OCI-LY1 (cell line): ENCODE measurements at regions not wholly inside any gene's neighbourhood (a gene's known extent, or its start where the extent isn't known, plus 50 kb on each side); places are given as distances from the start of the nearest gene placed in this dataset.
"Not testable (repeated sequence)": the region's sequence is repeated elsewhere in the genome, so short reads cannot be mapped to it uniquely, and the experiment has no call there.

Source experiments
- H2AFZ ChIP-seq: fragments of 200-600 bp; sonication (generic), shearing (Covaris generic); 2 replicates; pipeline ENCODE4 v1.6.0; 2014; ENCODE audit warnings: antibody characterized with exemption, mild to moderate bottlenecking, low read length
- H3F3A ChIP-seq: fragments of 200-600 bp; sonication (generic), shearing (Covaris generic); 2 replicates; pipeline ENCODE4 v1.6.0; 2014; ENCODE audit warnings: mild to moderate bottlenecking, antibody characterized with exemption, low read length, moderate library complexity; ENCODE audit not compliant: insufficient read depth
- H3K27ac ChIP-seq: fragments of 200-600 bp; sonication (generic); 2 replicates; pipeline ENCODE4 v1.5.1; 2014; ENCODE audit warnings: low read length, mixed run types, mild to moderate bottlenecking, low read depth; ENCODE audit not compliant: poor library complexity, severe bottlenecking
- H3K27me3 ChIP-seq: fragments of 200-600 bp; sonication (generic); 2 replicates; pipeline ENCODE4 v1.6.0; 2014; ENCODE audit warnings: antibody characterized with exemption, mild to moderate bottlenecking, low read length, moderate library complexity; ENCODE audit not compliant: insufficient read depth
- H3K36me3 ChIP-seq: fragments of 200-600 bp; sonication (generic); 2 replicates; pipeline ENCODE4 v1.6.1; 2014; ENCODE audit warnings: mild to moderate bottlenecking, antibody characterized with exemption, low read length, moderate library complexity, mixed read lengths; ENCODE audit not compliant: insufficient read depth
- H3K4me1 ChIP-seq: fragments of 200-600 bp; sonication (generic); 2 replicates; pipeline ENCODE4 v1.5.1; 2014; ENCODE audit warnings: mild to moderate bottlenecking, low read length, moderate library complexity; ENCODE audit not compliant: insufficient read depth, severe bottlenecking
- H3K4me2 ChIP-seq: fragments of 200-600 bp; sonication (generic), shearing (Covaris generic); 2 replicates; pipeline ENCODE4 v1.6.1; 2014; ENCODE audit warnings: low read length
- H3K4me3 ChIP-seq: fragments of 200-600 bp; sonication (generic); 2 replicates; pipeline ENCODE4 v1.5.1; 2014; ENCODE audit warnings: low read length, low read depth, mild to moderate bottlenecking, mixed read lengths; ENCODE audit not compliant: poor library complexity, severe bottlenecking
- H3K79me2 ChIP-seq: fragments of 200-600 bp; shearing (Covaris generic); 2 replicates; pipeline ENCODE4 v1.6.1; 2016; ENCODE audit warnings: mixed run types, low read length, mixed read lengths; ENCODE audit not compliant: insufficient read depth
- H3K9ac ChIP-seq: fragments of 200-600 bp; sonication (generic), shearing (Covaris generic); 2 replicates; pipeline ENCODE4 v1.6.1; 2014; ENCODE audit warnings: mild to moderate bottlenecking, low read length, mixed read lengths
- H3K9me2 ChIP-seq: fragments of 200-600 bp; sonication (generic), shearing (Covaris generic); 2 replicates; pipeline ENCODE4 v1.6.1; 2014; ENCODE audit warnings: low read depth, mild to moderate bottlenecking, low read length, mixed read lengths
- H3K9me3 ChIP-seq: fragments of 200-600 bp; shearing (Covaris generic); 2 replicates; pipeline ENCODE4 v1.6.1; 2014; ENCODE audit warnings: low read length, mixed read lengths
- H4K20me1 ChIP-seq: fragments of 200-600 bp; sonication (generic), shearing (Covaris generic); 2 replicates; pipeline ENCODE4 v1.6.0; 2016; ENCODE audit warnings: mild to moderate bottlenecking, low read length; ENCODE audit not compliant: insufficient read depth
- TF ChIP-seq, protein P1 (sequence below): fragments of 200-600 bp; sonication (generic), shearing (Covaris generic); IDR thresholded peaks from 2 replicates; pipeline ENCODE4 v1.5.1; 2017; ENCODE audit warnings: mild to moderate bottlenecking, antibody characterized with exemption, low read length, moderate library complexity, mixed read lengths

DNA sequence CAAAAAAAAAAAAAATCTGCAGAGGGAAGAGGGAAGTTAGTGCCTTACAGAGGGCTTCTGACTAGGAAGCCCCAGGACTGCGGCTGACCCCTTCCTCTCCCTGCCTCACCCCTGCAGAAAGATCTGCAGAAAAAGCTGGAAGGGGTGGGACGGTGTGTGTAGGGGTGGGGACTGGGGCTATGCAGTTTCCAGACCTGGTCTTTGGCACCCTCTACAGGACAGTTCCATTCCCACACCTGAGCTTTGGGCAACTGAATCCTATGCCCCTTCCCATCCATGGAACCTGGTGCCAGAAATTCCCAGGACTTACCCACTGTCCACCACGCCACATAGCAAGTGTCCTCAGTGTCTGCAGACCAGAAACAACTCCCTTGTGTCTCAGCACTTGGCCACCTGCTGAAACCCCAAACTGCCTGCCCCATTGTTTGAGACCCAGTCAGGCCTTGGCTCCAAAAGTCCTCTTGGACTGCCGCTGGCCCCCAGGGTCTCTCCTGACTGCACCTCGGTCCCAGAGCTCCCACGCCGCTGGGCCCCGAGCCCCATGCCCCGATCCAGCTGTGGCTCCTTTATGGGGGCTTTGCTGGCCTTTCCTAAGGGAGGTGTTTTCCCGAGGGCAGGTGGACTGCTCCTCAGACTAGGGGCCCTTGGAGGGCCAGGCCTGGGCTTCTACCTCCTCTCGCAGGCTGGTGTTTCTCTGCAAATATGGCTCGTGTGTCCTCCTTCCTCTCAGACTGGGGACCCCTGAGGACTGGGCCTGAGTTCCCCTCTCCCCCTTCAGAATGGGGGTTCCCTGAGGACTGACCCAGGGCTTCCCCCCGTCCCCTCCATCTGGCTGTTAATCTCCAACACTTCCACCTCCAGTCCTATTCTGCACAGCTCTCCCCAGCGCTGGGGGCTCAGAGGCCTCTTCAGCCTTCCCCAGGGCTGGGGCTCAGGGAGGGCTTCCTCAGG lies 284.9 kb upstream of the TEKT4 start:
- not testable (repeated sequence) for H3F3A ChIP-seq, H3K9me2 ChIP-seq, H3K9me3 ChIP-seq, H4K20me1 ChIP-seq, H3K27ac ChIP-seq, H3K27me3 ChIP-seq, H3K79me2 ChIP-seq, H3K9ac ChIP-seq, H3K4me3 ChIP-seq, H3K36me3 ChIP-seq, H3K4me2 ChIP-seq, H3K4me1 ChIP-seq, H2AFZ ChIP-seq
- TF ChIP-seq, protein P1, sequence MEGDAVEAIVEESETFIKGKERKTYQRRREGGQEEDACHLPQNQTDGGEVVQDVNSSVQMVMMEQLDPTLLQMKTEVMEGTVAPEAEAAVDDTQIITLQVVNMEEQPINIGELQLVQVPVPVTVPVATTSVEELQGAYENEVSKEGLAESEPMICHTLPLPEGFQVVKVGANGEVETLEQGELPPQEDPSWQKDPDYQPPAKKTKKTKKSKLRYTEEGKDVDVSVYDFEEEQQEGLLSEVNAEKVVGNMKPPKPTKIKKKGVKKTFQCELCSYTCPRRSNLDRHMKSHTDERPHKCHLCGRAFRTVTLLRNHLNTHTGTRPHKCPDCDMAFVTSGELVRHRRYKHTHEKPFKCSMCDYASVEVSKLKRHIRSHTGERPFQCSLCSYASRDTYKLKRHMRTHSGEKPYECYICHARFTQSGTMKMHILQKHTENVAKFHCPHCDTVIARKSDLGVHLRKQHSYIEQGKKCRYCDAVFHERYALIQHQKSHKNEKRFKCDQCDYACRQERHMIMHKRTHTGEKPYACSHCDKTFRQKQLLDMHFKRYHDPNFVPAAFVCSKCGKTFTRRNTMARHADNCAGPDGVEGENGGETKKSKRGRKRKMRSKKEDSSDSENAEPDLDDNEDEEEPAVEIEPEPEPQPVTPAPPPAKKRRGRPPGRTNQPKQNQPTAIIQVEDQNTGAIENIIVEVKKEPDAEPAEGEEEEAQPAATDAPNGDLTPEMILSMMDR = peak; percentile 19; the same call in 1 of the 2 replicates

DNA sequence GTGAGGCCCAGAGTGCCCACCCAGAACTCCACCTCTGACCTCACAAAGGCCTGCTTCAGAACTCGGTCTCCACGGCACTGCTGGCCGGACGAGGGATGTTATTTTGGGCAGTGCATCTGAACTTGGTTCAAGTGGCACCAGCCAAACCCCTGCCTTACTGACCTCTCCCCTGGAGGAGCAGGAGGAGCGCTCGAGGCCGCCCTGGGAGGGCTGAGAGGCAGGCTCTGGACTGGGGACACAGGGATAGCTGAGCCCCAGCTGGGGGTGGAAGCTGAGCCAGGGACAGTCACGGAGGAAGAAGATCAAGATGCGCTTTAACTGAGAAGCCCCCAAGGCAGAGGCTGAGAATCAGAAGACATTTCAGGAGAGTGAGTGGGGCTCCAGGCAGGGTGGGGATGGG lies 284.2 kb upstream of the TEKT4 start:
- not testable (repeated sequence) for H3K27me3 ChIP-seq, H3K9me3 ChIP-seq, H3K9ac ChIP-seq, H4K20me1 ChIP-seq, H3K4me2 ChIP-seq, H3F3A ChIP-seq, H3K4me1 ChIP-seq, H3K27ac ChIP-seq, H3K9me2 ChIP-seq, H2AFZ ChIP-seq, H3K4me3 ChIP-seq, H3K36me3 ChIP-seq, H3K79me2 ChIP-seq

DNA sequence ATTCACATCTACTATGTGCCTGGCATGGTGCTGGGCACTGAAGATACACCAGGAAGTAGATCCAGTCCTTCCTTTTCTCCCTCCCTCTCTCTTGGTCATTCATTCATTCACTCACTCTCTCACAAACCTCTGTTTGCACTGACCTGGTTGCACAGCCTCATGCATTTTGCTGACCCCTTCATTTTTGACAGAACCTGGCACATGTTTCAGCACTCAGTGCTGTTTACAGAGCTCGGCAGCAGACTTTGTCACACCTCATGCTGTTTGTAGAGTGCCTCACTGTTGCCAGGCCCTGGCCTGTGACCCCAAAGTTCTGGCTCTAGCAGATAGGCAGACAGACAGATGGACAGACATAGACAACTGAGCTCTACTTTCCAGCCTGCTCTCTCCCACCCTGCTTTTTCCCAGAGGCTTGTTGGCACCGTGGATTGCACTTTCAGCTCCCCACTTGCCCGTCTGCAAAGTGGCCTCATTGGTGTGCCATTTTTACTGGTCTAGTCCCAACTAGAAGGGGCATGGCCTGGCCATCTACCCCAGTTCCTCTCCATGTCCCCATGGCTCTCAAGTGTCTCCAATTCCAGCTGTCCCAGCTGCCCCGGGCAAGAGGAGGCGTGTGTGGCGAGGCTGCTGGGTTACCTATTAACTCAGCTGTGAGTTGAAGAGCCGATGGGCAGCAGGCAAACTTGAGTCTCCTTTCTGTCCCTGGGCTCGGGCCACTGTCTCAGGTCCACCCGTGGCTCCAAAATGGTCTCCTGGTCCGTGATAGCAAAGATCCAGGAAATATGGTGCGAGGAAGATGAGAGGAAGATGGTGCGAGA lies 277.0 kb upstream of the TEKT4 start:
- not testable (repeated sequence) for H3K27me3 ChIP-seq, H3K4me2 ChIP-seq, H3K36me3 ChIP-seq, H3K79me2 ChIP-seq, H2AFZ ChIP-seq, H3F3A ChIP-seq, H4K20me1 ChIP-seq, H3K27ac ChIP-seq, H3K9me2 ChIP-seq, H3K9me3 ChIP-seq, H3K9ac ChIP-seq, H3K4me3 ChIP-seq, H3K4me1 ChIP-seq

DNA sequence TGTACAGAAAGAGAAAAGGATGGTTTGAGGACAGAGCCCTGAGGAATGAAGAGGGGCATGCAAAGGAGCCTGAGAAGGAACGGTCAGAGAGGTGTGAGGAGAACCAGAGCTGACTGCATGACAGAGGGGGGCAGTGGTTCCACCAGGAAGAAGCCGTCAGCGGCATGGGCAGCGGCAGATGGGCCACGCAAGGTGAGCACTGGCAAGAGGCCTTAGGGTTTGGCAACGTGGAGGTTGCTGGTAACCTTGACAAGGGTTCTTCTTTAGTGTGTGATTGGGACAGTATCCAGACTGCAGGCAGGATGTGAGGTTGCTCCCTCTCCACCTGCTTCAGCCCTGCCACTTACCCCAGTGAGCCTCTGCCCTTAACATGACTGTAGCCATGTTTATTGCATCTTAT lies 275.3 kb upstream of the TEKT4 start:
- not testable (repeated sequence) for H3K9ac ChIP-seq, H3K4me1 ChIP-seq, H3K9me2 ChIP-seq, H3K9me3 ChIP-seq, H3K4me2 ChIP-seq, H4K20me1 ChIP-seq, H3K79me2 ChIP-seq, H3F3A ChIP-seq, H3K27ac ChIP-seq, H3K4me3 ChIP-seq, H3K27me3 ChIP-seq, H3K36me3 ChIP-seq, H2AFZ ChIP-seq

DNA sequence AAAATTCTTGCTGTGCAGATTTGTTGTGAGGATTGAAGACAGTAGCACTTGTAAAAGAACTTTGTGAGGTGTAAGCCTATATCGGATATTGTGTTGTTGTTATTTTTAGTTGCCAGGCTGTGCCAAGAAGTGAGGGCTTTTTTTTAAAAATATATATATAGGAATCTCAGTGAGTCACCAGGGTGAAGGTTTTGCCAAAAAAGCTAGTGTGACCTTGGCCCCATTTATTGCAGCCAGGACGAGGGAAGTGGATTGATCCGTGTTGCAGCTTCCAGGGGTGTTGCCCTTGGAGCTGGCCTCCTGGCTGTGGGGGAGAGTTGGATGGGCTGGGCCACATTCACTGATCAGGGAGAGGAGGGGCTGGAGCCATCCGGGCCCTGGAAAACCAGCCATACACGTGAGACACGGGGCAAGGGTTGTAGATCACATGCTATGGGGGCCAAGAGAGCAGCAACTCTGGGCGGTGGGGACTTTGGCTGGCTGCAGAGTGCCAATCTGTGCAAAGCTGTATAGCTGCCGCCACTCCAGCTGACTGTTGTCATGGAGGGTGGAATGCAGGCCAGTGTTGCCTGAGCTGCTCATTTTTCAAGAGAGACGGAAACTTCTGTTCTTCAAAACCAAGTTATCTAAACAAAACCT lies 273.0 kb upstream of the TEKT4 start:
- H3K27ac ChIP-seq, H3K4me2 ChIP-seq, H3K9me3 ChIP-seq, H3F3A ChIP-seq, H4K20me1 ChIP-seq, H3K36me3 ChIP-seq, H3K4me3 ChIP-seq, H3K79me2 ChIP-seq, H3K4me1 ChIP-seq, H3K9me2 ChIP-seq, H2AFZ ChIP-seq, H3K27me3 ChIP-seq, H3K9ac ChIP-seq: not testable (repeated sequence)

DNA sequence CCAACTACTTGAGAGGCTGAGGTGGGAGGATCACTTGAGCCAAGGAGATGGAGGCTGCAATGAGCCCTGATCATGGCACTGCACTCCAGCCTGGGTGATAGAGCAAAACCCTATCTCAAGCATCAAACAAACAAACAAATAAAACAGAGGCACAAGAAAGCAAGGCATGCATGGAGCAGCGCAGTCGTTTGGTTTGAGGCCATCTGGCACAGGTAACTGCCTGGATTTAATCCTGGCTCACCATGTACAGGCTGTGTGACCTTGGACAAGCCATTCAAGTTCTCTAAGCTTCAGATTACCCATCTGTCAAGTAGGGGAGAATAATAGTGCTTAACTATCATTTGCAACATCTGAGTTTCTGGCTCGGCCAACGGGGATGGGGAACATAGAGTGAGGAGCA lies 270.3 kb upstream of the TEKT4 start:
- not testable (repeated sequence) for H3K4me2 ChIP-seq, H4K20me1 ChIP-seq, H3K9ac ChIP-seq, H3K79me2 ChIP-seq, H2AFZ ChIP-seq, H3K4me3 ChIP-seq, H3K9me3 ChIP-seq, H3K4me1 ChIP-seq, H3F3A ChIP-seq, H3K27me3 ChIP-seq, H3K9me2 ChIP-seq, H3K36me3 ChIP-seq, H3K27ac ChIP-seq
